ENCODE measurements at regions not wholly inside any gene's neighbourhood (a gene's known extent, or its start where the extent isn't known, plus 50 kb on each side); places are given as distances from the start of the nearest gene placed in this dataset.

DNA sequence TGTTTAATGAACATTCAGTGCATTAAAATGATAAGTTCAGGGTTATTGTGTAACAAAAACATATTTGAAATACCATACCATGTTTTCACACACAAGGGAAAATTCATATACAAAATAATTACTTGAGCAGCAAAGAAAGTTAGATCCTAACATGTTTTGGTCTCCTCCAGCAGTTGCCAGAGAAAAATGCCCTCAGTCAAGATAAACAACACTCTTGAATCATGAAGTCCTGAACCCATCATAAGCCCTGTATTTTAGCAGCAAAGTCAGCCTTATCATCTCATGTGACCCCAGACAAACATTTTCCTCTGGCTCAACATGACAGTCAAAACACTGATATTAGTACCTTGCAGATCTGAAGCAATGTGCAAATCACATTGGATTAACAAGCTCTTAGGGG is 1541.1 kb upstream of the WWC1 start:
- Histone ChIP-seq H3K36me3 (ENCODE audit: control insufficient read depth in 2 of 2, extremely low read depth in 1 of 2, insufficient read depth in 2 of 2, low read length in 2 of 2) (no peaks in the 10 kb centered on the region), H3K79me2 (ENCODE audit: control insufficient read depth, insufficient read depth, low read length) (no peaks in the 10 kb centered on the region), H3K9ac (replicated peaks; ENCODE audit: extremely low read depth, insufficient read depth, low read length) (no peak overlapping the region), H2AFZ (ENCODE audit: low read depth, low read length) (no peak overlapping the region), H3K9me3 (replicated peaks; ENCODE audit: control insufficient read depth, insufficient read depth, low read length) (peaks cover 2% of the 10 kb centered on the region), H4K20me1 (replicated peaks; ENCODE audit: control insufficient read depth, extremely low read depth, insufficient read depth, low read length) (no peaks in the 10 kb centered on the region), H3K27ac (ENCODE audit: insufficient read depth, low read depth, low read length) (no peak overlapping the region), H3K4me2 (ENCODE audit: insufficient read depth, low read length) (no peak overlapping the region), H3K9me1 (replicated peaks; ENCODE audit: control insufficient read depth, extremely low read depth, insufficient read depth, low read length) (no peaks in the 10 kb centered on the region), H3K27me3 (ENCODE audit: control insufficient read depth in 2 of 2, insufficient read depth in 2 of 2, low read length in 2 of 2) (no peaks in the 10 kb centered on the region), H3K4me3 (replicated peaks in 1 of 3; ENCODE audit: insufficient read depth in 1 of 3, low read depth in 1 of 3, low read length in 3 of 3) (no peak overlapping the region), H3K4me1 (ENCODE audit: control insufficient read depth, extremely low read depth, insufficient read depth, low read length) (no peaks in the 10 kb centered on the region)
- dilution Hi-C loops (cut with MboI; ENCODE audit: extremely low pct_ligation_motif_present, low sequenced_read_pairs) = no loop called here
- FAIRE-seq (no peak), DNase-seq (ENCODE audit: low read depth, low spot score) (no peak)
- POLR2A ChIA-PET = no interaction called here
- intact Hi-C loops (cut with micrococcal nuclease) = no loop called here
- no TSS peak for BruUV-seq (replicated peaks)
- CTCF ChIA-PET = no interaction called here
- TF ChIP-seq JUN (IDR thresholded peaks at IDR 0.05; ENCODE audit: borderline replicate concordance, insufficient read depth, insufficient read length, low read depth) (no peak), POLR2AphosphoS5 (IDR thresholded peaks at IDR 0.05; ENCODE audit: insufficient read depth, low read depth, low read length) (no peak), MYC (IDR thresholded peaks at IDR 0.05; ENCODE audit: low read depth, low read length) (no peak), POLR2A (IDR thresholded peaks at IDR 0.05; ENCODE audit: low read depth, low read length) (no peak), FOS (IDR thresholded peaks at IDR 0.05; ENCODE audit: borderline replicate concordance, insufficient read depth, low read length) (no peak)
- TF ChIP-seq, protein P1, sequence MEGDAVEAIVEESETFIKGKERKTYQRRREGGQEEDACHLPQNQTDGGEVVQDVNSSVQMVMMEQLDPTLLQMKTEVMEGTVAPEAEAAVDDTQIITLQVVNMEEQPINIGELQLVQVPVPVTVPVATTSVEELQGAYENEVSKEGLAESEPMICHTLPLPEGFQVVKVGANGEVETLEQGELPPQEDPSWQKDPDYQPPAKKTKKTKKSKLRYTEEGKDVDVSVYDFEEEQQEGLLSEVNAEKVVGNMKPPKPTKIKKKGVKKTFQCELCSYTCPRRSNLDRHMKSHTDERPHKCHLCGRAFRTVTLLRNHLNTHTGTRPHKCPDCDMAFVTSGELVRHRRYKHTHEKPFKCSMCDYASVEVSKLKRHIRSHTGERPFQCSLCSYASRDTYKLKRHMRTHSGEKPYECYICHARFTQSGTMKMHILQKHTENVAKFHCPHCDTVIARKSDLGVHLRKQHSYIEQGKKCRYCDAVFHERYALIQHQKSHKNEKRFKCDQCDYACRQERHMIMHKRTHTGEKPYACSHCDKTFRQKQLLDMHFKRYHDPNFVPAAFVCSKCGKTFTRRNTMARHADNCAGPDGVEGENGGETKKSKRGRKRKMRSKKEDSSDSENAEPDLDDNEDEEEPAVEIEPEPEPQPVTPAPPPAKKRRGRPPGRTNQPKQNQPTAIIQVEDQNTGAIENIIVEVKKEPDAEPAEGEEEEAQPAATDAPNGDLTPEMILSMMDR (IDR thresholded peaks at IDR 0.05; ENCODE audit: extremely low read depth in 1 of 2, insufficient read depth in 1 of 2, low read depth in 1 of 2, low read length in 2 of 2) = no peak
- TF ChIP-seq, protein P2, sequence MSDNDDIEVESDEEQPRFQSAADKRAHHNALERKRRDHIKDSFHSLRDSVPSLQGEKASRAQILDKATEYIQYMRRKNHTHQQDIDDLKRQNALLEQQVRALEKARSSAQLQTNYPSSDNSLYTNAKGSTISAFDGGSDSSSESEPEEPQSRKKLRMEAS (IDR thresholded peaks at IDR 0.05; ENCODE audit: insufficient read depth, insufficient read length) = no peak

DNA sequence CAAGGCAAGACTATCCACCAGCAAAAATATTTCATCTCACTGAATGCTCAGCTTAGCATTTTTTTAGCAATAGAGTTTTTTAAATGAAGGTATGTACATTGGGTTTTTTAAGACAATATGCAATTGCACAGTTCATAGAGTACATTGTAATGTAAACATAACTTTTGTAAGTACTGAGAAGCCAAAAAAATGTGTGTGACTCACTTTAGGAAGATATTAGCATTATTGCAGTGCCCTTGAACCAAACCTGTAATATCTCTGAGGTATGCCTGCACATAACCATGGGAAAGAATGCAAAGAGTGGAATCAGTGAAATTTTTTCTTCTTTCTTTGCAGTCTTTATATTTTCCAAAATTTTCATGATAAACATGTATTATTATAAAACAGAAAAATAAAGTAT is 1533.3 kb upstream of the WWC1 start:
- no peaks in the 10 kb centered on the region for H4K20me1 ChIP-seq (replicated peaks; ENCODE audit: control insufficient read depth, extremely low read depth, insufficient read depth, low read length)
- DNase-seq (ENCODE audit: low read depth, low spot score) = no peak
- H3K4me3 ChIP-seq (replicated peaks in 1 of 3; ENCODE audit: insufficient read depth in 1 of 3, low read depth in 1 of 3, low read length in 3 of 3) = no peak overlapping the region
- intact Hi-C loops (cut with micrococcal nuclease) (no loop called here), dilution Hi-C loops (cut with MboI; ENCODE audit: extremely low pct_ligation_motif_present, low sequenced_read_pairs) (no loop called here)
- no peak overlapping the region for H3K4me2 ChIP-seq (ENCODE audit: insufficient read depth, low read length)
- no peak for FAIRE-seq
- BruUV-seq (replicated peaks) = no TSS peak
- no peaks in the 10 kb centered on the region for H3K9me1 ChIP-seq (replicated peaks; ENCODE audit: control insufficient read depth, extremely low read depth, insufficient read depth, low read length)
- TF ChIP-seq JUN (IDR thresholded peaks at IDR 0.05; ENCODE audit: borderline replicate concordance, insufficient read depth, insufficient read length, low read depth) (no peak), MYC (IDR thresholded peaks at IDR 0.05; ENCODE audit: low read depth, low read length) (no peak), FOS (IDR thresholded peaks at IDR 0.05; ENCODE audit: borderline replicate concordance, insufficient read depth, low read length) (no peak), POLR2A (IDR thresholded peaks at IDR 0.05; ENCODE audit: low read depth, low read length) (no peak), POLR2AphosphoS5 (IDR thresholded peaks at IDR 0.05; ENCODE audit: insufficient read depth, low read depth, low read length) (no peak), GATA2 (IDR thresholded peaks at IDR 0.05; ENCODE audit: insufficient read depth, insufficient read length, low read depth, low read length) (no peak), EZH2 (IDR thresholded peaks at IDR 0.05; ENCODE audit: borderline replicate concordance, low read depth, low read length, severe bottlenecking) (no peak)
- TF ChIP-seq, protein P2 (IDR thresholded peaks at IDR 0.05; ENCODE audit: insufficient read depth, insufficient read length) = no peak
- TF ChIP-seq, protein P1 (IDR thresholded peaks at IDR 0.05; ENCODE audit: extremely low read depth in 1 of 2, insufficient read depth in 1 of 2, low read depth in 1 of 2, low read length in 2 of 2) = no peak
- no peaks in the 10 kb centered on the region for H3K36me3 ChIP-seq (ENCODE audit: control insufficient read depth in 2 of 2, extremely low read depth in 1 of 2, insufficient read depth in 2 of 2, low read length in 2 of 2)
- no peaks in the 10 kb centered on the region for H3K79me2 ChIP-seq (ENCODE audit: control insufficient read depth, insufficient read depth, low read length)
- ChIA-PET POLR2A (no interaction called here), CTCF (no interaction called here)
- no peak overlapping the region for H2AFZ ChIP-seq (ENCODE audit: low read depth, low read length)
- H3K4me1 ChIP-seq (ENCODE audit: control insufficient read depth, extremely low read depth, insufficient read depth, low read length) = no peaks in the 10 kb centered on the region
- no peak overlapping the region for H3K9ac ChIP-seq (replicated peaks; ENCODE audit: extremely low read depth, insufficient read depth, low read length)
- no peaks in the 10 kb centered on the region for H3K27me3 ChIP-seq (ENCODE audit: control insufficient read depth in 2 of 2, insufficient read depth in 2 of 2, low read length in 2 of 2)
- peaks cover 1% of the 10 kb centered on the region for H3K9me3 ChIP-seq (replicated peaks; ENCODE audit: control insufficient read depth, insufficient read depth, low read length)
- H3K27ac ChIP-seq (ENCODE audit: insufficient read depth, low read depth, low read length) = no peak overlapping the region

Measured in endothelial cell of umbilical vein (primary cell).